Motor neuron (in vitro differentiated cells): ENCODE measurements at regions not wholly inside any gene's neighbourhood (a gene's known extent, or its start where the extent isn't known, plus 50 kb on each side); places are given as distances from the start of the nearest gene placed in this dataset.

Source experiments
- ATAC-seq, 8 experiments: fragments of 200-7000 bp; cut with Tn5 transposase; replicated peaks in 6 of 8; 2 replicates each; pipeline ENCODE4 v1.8.0; 2021; ENCODE audit warnings: mild to moderate bottlenecking in 8 of 8, moderate library complexity in 8 of 8
- H3K27ac ChIP-seq, 2 donors: fragments of 250-450 bp; sonication (Bioruptor Pico); 2 replicates each; pipeline ENCODE4 v1.9.0; 2021; ENCODE audit warnings: antibody characterized with exemption in 2 of 2, mild to moderate bottlenecking in 2 of 2, moderate library complexity in 1 of 2
- H3K4me1 ChIP-seq, 2 donors: fragments of 250-450 bp; sonication (Bioruptor Pico); replicated peaks in 1 of 2; 2 replicates each; pipeline ENCODE4 v1.6.1; 2021; ENCODE audit warnings: antibody characterized with exemption in 2 of 2, mild to moderate bottlenecking in 2 of 2, moderate library complexity in 1 of 2
- H3K4me3 ChIP-seq, 5 donors: fragments of 250-450 bp; sonication (Bioruptor Pico); 2 replicates each; pipeline ENCODE4 v1.9.0; 2021; ENCODE audit warnings: antibody characterized with exemption in 5 of 5, mild to moderate bottlenecking in 5 of 5, moderate library complexity in 4 of 5
- WGBS, 10 experiments: fragments of 450-650 bp; shearing (Covaris generic); methylation state at CpG; one replicate each; pipeline ENCODE4 v1.0.0; 2022; 5-methylcytosine and 5-hydroxymethylcytosine counted together
- in situ Hi-C, 9 experiments: fragments of 400-800 bp; cut with MboI; loops; one replicate each; pipeline ENCODE4 v1.15.0; 2021; ENCODE audit warnings: low sequenced_read_pairs in 9 of 9, low pct_unique_long_range_greater_than_20kb in 2 of 9; ENCODE audit not compliant: unreplicated experiment in 9 of 9

- in situ Hi-C loops, result no loop called here
- H3K27ac ChIP-seq, result no peak overlapping the region
- peaks cover 0 to 3% of the 10 kb centered on the region in 2 donors for H3K4me1 ChIP-seq
- 50 to 100% (median 79%) methylated on average over 2 to 3 of the region's 3 CpGs; no CpG with 5 or more reads in 4 of the 10 experiments for WGBS, 10 experiments
- no peak overlapping the region for H3K4me3 ChIP-seq
- ATAC-seq, result no peak
These were observed 177.0 kb upstream of the MAOA start for GRCh38 chrX:43479070-43479469.

DNA sequence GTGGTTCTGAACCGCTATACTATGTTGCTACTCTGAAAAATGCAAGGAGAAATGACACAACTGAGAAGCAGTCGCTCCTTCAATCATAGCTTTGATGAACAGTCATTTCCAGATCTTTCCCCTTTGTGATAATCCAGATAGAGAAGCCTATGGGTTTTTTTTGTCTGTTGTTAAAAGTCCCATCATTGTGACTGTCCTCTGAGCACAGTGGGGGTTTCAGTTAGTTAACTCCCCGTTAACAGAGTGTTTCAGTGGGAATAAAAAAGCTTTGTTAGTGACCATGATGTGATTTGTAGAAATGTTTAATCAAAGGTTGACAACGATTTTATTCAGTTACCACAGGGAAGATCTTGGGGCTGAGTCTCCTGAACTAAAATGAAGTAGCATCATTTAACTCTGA, 176.2 kb upstream of the MAOA start:
- Histone ChIP-seq H3K4me3 (no peak overlapping the region), H3K27ac (no peak overlapping the region), H3K4me1 (peaks cover 0 to 3% of the 10 kb centered on the region in 2 donors)
- 0 to 100% (median 62%) methylated on average over 1 to 3 of the region's 4 CpGs; no CpG with 5 or more reads in 5 of the 10 experiments for WGBS, 10 experiments
- no peak for ATAC-seq
- in situ Hi-C loops, result no loop called here

DNA sequence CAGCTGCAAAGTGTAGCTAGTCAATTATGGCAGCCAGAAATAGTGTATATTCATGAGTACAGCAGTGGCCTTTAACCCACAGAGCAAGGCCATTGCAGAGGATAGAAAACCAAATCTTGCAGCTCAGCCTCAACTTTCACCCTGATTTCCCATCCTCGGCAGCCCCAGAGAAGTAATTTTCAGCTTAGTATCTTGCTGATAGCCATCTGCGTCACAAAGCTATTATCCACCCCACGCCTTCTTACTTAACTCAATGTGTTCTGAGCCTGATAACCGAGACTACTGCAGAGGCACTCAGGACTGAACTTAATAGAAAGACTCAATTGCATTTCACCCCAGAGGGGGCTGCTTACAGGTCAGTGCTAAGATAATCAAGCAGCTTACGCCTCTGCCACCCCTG, 174.5 kb upstream of the MAOA start:
- WGBS, 10 experiments, result 40 to 67% (median 61%) methylated on average over 1 to 4 of the region's 5 CpGs; no CpG with 5 or more reads in 7 of the 10 experiments
- H3K4me1 ChIP-seq, result peaks cover 0 to 3% of the 10 kb centered on the region in 2 donors
- no peak overlapping the region for H3K27ac ChIP-seq
- H3K4me3 ChIP-seq, result no peak overlapping the region
- ATAC-seq, result no peak
- in situ Hi-C loops, result no loop called here

DNA sequence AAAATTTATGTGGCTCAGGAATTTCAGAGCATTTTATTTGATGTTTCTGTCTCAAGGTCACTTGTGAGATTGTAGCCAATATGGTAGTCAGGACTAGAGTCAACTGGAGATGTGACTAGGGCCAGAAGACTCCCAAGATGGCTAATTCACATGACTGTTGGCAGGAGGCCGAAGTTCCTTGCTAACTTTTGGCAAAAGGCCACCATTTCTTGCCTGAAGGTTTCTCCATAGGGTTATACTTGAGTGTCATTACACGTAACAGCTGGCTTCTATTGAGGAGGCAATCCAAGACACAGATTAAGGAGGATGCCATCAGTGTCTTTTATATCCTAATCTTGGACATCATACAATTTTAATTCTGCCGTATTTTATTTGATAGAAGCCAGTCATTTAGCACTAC, 162.3 kb upstream of the MAOA start:
- Histone ChIP-seq H3K4me1 (no peaks in the 10 kb centered on the region), H3K27ac (no peak overlapping the region), H3K4me3 (no peak overlapping the region)
- in situ Hi-C loops, result no loop called here
- 0 to 100% (median 0%) methylated on average over 1 to 3 of the region's 3 CpGs; no CpG with 5 or more reads in 4 of the 10 experiments for WGBS, 10 experiments
- ATAC-seq, result no peak

DNA sequence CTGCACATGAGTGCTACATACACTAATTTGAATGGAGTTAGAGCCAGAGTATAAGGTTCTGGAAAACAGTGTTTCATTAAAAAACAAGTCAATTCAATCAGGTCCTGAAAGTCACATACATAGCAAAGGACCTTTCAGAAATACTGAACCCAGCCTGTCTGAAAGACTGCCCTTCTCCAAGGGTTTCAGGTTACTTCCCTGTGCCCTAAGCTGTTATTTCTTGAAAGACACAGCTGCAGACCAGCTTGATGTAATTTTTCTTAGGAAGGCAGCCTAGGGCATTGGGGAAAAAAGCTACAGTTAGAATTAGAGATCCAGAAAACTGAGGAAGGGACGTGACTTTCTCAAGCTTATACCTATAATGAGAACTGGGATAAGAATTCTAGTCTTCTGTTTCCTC, 155.9 kb upstream of the MAOA start:
- peak in 1 of 8 experiments; percentile 61 for ATAC-seq
- peaks cover 0 to 2% of the 10 kb centered on the region in 2 donors for H3K4me1 ChIP-seq
- H3K4me3 ChIP-seq, result no peak overlapping the region
- WGBS, 10 experiments, result 25 to 29% methylated on average over 1 of the region's 1 CpG; no CpG with 5 or more reads in 8 of the 10 experiments
- in situ Hi-C loops, result no loop called here
- H3K27ac ChIP-seq, result no peak overlapping the region

GRCh38 chrX:43500996-43501694, 155.0 kb upstream of the MAOA start:
- H3K4me3 ChIP-seq, result no peak overlapping the region
- in situ Hi-C loops, result no loop called here
- H3K27ac ChIP-seq, result no peak overlapping the region
- peak in 2 of 8 experiments; percentile 39 to 56 for ATAC-seq
- 0 to 100% (median 55%) methylated on average over 1 to 2 of the region's 2 CpGs; no CpG with 5 or more reads in 4 of the 10 experiments for WGBS, 10 experiments
- peaks cover 0 to 2% of the 10 kb centered on the region in 2 donors for H3K4me1 ChIP-seq

GRCh38 chrX:43504394-43504793, 151.7 kb upstream of the MAOA start:
- peak in 2 of 8 experiments; percentile 38 for ATAC-seq
- Histone ChIP-seq H3K4me1 (peaks cover 0 to 2% of the 10 kb centered on the region in 2 donors), H3K27ac (no peak overlapping the region), H3K4me3 (no peak overlapping the region)
- in situ Hi-C loops, result no loop called here

DNA sequence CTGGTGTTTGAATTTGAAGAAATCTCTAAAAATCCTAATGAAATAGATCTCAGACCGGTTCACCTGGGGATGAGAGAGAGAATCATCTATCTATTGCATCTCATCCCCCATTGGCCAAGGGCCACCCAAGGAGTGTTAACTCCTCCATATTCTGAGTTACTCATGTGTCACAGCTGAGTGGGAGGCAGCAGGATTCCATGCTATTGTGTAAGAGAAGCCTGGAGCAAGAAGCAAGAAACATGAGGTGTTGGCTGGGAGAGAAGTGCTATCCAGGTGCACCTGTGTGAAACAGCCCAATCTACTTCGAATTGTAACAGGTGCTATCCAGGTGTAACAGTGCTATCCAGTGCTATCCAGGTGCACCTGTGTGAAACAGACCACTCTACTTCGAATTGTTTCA, 150.3 kb upstream of the MAOA start:
- H3K4me3 ChIP-seq, result no peak overlapping the region
- no peak for ATAC-seq
- no peak overlapping the region for H3K27ac ChIP-seq
- WGBS, 10 experiments, result 80% methylated on average over 2 of the region's 3 CpGs; no CpG with 5 or more reads in 9 of the 10 experiments
- in situ Hi-C loops, result no loop called here
- peaks cover 0 to 2% of the 10 kb centered on the region in 2 donors for H3K4me1 ChIP-seq

DNA sequence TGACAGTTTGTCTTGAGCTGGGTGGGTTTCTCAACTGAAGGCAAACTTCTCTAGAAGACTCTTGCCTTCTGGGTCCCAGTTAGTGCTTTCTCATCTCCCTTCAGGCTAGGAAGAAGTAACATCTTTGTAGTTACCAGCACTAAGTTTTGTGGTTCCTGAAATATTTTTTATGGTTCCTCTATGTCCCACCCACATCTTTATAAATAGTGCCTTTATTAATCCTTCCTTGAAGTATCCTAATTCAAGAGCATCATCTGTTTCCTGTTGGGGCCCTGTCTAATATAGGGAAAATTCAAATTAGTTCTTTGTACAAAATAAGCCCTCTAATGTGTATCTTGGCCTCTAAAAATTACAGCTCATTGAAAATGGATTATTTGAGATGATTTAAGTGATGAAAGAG, 147.4 kb upstream of the MAOA start:
- ATAC-seq, result no peak
- H3K4me1 ChIP-seq, result peaks cover 0 to 2% of the 10 kb centered on the region in 2 donors
- no peak overlapping the region for H3K27ac ChIP-seq
- no peak overlapping the region for H3K4me3 ChIP-seq
- in situ Hi-C loops, result no loop called here

GRCh38 chrX:43510209-43510608, 145.9 kb upstream of the MAOA start:
- Histone ChIP-seq H3K27ac (no peak overlapping the region), H3K4me3 (no peak overlapping the region), H3K4me1 (no peaks in the 10 kb centered on the region)
- ATAC-seq, result no peak
- in situ Hi-C loops, result no loop called here
- WGBS, 10 experiments, result 40 to 88% methylated on average over 1 of the region's 1 CpG; no CpG with 5 or more reads in 8 of the 10 experiments

- 0 to 92% (median 13%) methylated on average over 1 to 3 of the region's 3 CpGs; no CpG with 5 or more reads in 6 of the 10 experiments for WGBS, 10 experiments
- in situ Hi-C loops, result no loop called here
- Histone ChIP-seq H3K4me3 (no peak overlapping the region), H3K27ac (no peak overlapping the region), H3K4me1 (no peaks in the 10 kb centered on the region)
- ATAC-seq, result peak in 3 of 8 experiments; percentile 74 to 78 (median 74)
These were observed 143.0 kb upstream of the MAOA start for GRCh38 chrX:43513085-43513484.

DNA sequence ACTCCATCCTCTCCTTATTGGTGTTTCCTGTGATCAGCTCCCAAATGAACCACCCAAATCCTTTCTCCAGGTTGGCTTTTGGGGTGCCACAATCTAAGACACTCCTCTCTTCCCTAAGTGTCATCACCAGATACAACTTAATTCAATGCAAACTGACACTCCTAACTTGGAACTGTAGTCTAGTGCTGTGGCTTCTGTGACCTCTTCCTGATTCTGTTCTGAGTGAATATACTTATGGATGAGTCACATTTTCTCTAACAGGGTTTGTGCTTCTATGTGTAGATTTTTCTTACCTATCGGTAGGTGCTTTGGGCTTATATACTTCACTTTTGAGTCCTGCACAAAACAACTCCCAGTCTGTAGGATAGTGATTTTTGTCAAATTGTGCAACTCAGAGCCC, 141.3 kb upstream of the MAOA start:
- H3K4me3 ChIP-seq, result no peak overlapping the region
- 100% methylated on average over 1 of the region's 1 CpG; no CpG with 5 or more reads in 9 of the 10 experiments for WGBS, 10 experiments
- no peak overlapping the region for H3K27ac ChIP-seq
- no peaks in the 10 kb centered on the region for H3K4me1 ChIP-seq
- in situ Hi-C loops, result no loop called here
- ATAC-seq, result no peak

- ATAC-seq, result peak in 3 of 8 experiments; percentile 41 to 55 (median 54)
- WGBS, 10 experiments, result 0 to 84% (median 0%) methylated on average over 1 to 3 of the region's 3 CpGs; no CpG with 5 or more reads in 6 of the 10 experiments
- Histone ChIP-seq H3K27ac (no peak overlapping the region), H3K4me3 (no peak overlapping the region), H3K4me1 (no peaks in the 10 kb centered on the region)
- in situ Hi-C loops, result no loop called here
These were observed 133.5 kb upstream of the MAOA start for GRCh38 chrX:43522582-43522981.
